SK-N-SH treated with all-trans-retinoic acid at 6 μM for 48 hours (cell line): ENCODE measurements at regions not wholly inside any gene's neighbourhood (a gene's known extent, or its start where the extent isn't known, plus 50 kb on each side); places are given as distances from the start of the nearest gene placed in this dataset.

ENCODE experiments used
- ESRRG ChIP-seq: fragments of 250-450 bp; sonication (Bioruptor Pico); IDR thresholded peaks from 2 replicates; pipeline ENCODE4 v1.6.1; 2021; ENCODE audit warnings: mild to moderate bottlenecking
- TF ChIP-seq, protein P1 (sequence below): fragments of 250-450 bp; sonication (Bioruptor Pico); IDR thresholded peaks from 2 replicates; pipeline ENCODE4 v1.5.1; 2020; ENCODE audit warnings: low read depth, mild to moderate bottlenecking, moderate library complexity

DNA sequence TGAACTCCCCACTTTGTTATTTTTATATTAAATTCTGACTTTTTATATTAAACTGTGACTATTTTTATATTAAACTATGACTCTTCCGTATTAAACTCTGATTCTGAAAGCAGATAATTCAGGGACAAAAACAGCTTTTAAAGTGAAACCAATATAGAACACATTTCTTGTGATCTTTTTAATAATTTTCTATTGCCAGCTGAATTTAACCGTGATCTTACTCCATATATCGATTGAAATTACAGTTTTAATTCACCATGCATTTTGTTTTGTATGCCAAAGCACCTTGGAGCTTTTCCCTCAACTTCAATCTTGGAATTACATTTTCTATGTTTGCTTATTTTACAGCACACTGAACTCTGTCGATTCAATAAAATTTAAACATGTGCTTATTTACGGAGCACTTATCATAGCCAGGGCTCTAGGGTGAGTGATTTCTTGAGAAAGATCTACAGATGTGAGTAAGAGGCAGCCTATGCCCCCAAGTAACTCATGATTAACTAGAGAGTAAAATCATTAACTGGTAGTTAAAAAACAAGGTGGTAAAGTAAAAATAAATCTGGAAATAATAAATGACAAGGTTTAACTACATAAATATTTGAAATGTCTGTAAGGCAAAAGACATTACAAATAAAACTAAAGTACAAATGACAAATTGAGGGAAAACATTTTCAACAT is 72.9 kb upstream of the ALDH1B1 start:
- TF ChIP-seq, protein P1, sequence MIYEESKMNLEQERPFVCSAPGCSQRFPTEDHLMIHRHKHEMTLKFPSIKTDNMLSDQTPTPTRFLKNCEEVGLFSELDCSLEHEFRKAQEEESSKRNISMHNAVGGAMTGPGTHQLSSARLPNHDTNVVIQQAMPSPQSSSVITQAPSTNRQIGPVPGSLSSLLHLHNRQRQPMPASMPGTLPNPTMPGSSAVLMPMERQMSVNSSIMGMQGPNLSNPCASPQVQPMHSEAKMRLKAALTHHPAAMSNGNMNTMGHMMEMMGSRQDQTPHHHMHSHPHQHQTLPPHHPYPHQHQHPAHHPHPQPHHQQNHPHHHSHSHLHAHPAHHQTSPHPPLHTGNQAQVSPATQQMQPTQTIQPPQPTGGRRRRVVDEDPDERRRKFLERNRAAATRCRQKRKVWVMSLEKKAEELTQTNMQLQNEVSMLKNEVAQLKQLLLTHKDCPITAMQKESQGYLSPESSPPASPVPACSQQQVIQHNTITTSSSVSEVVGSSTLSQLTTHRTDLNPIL (CRISPR knock-in tag): no peak
- TF ChIP-seq ESRRG (CRISPR knock-in tag): no peak
